ENCODE measurements at regions not wholly inside any gene's neighbourhood (a gene's known extent, or its start where the extent isn't known, plus 50 kb on each side); places are given as distances from the start of the nearest gene placed in this dataset.

DNA sequence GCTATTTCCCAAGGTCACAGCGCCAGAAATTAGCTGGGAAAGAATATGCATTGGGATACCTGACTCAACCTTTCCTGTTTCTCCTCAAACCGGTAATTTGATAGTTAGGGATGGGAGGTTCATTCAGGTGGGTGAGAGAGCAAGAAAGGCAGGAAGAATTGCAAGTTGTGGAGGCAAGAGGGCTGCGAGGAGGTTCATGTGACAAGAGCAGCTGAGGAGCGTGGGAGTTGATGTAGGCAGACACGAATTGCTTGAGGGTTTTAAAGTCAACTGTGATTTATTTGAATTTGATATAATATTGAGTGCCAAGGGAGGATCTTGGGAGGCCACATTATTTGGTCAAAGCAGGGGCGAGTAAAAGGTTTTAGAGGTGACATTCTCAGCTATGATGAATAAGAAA is 329.0 kb downstream of the STIM2 start:
- no peaks in the 10 kb centered on the region for H4K20me1 ChIP-seq (ENCODE audit: control insufficient read depth, extremely low read depth, insufficient read depth, low read length)
- DNase-seq (ENCODE audit: low read depth in 2 of 2) = no peak
- H3K9me3 ChIP-seq (ENCODE audit: control insufficient read depth, insufficient read depth, low read depth, low read length) = no peaks in the 10 kb centered on the region
- no peaks in the 10 kb centered on the region for H3K79me2 ChIP-seq (ENCODE audit: control insufficient read depth, insufficient read depth, low read length)
- no peak for TF ChIP-seq CTCF (conservative IDR thresholded peaks at IDR 0.05 in 1 of 2, IDR thresholded peaks at IDR 0.05 in 1 of 2; ENCODE audit: low read depth in 1 of 2, low read length in 2 of 2)
- no peak for TF ChIP-seq EZH2 (IDR thresholded peaks at IDR 0.05; ENCODE audit: low read length, missing control alignments)
- no peak overlapping the region for H3K27ac ChIP-seq (ENCODE audit: insufficient read depth, low read length)
- H3K4me2 ChIP-seq (ENCODE audit: extremely low read depth, insufficient read depth, low read length) = no peak overlapping the region
- H3K9ac ChIP-seq (ENCODE audit: insufficient read depth, low read length) = no peak overlapping the region
- H2AFZ ChIP-seq (ENCODE audit: low read length) = no peak overlapping the region
- H3K4me3 ChIP-seq (replicated peaks in 1 of 4; ENCODE audit: control extremely low read depth in 1 of 4, insufficient read depth in 1 of 4, low read depth in 3 of 4, low read length in 4 of 4) = no peak overlapping the region
- H3K27me3 ChIP-seq (ENCODE audit: control insufficient read depth, insufficient read depth, low read length) = no peaks in the 10 kb centered on the region
- no peaks in the 10 kb centered on the region for H3K4me1 ChIP-seq (ENCODE audit: control insufficient read depth, extremely low read depth, insufficient read depth, low read length)
- no peaks in the 10 kb centered on the region for H3K36me3 ChIP-seq (ENCODE audit: control insufficient read depth, insufficient read depth, low read length)

- Histone ChIP-seq H3K27me3 (ENCODE audit: control insufficient read depth, insufficient read depth, low read length) (no peaks in the 10 kb centered on the region), H3K4me3 (replicated peaks in 1 of 4; ENCODE audit: control extremely low read depth in 1 of 4, insufficient read depth in 1 of 4, low read depth in 3 of 4, low read length in 4 of 4) (no peak overlapping the region), H3K9me3 (ENCODE audit: control insufficient read depth, insufficient read depth, low read depth, low read length) (no peaks in the 10 kb centered on the region), H3K4me1 (ENCODE audit: control insufficient read depth, extremely low read depth, insufficient read depth, low read length) (no peaks in the 10 kb centered on the region), H3K9ac (ENCODE audit: insufficient read depth, low read length) (no peak overlapping the region), H3K4me2 (ENCODE audit: extremely low read depth, insufficient read depth, low read length) (no peak overlapping the region), H2AFZ (ENCODE audit: low read length) (no peak overlapping the region), H3K79me2 (ENCODE audit: control insufficient read depth, insufficient read depth, low read length) (no peaks in the 10 kb centered on the region), H4K20me1 (ENCODE audit: control insufficient read depth, extremely low read depth, insufficient read depth, low read length) (no peaks in the 10 kb centered on the region), H3K36me3 (ENCODE audit: control insufficient read depth, insufficient read depth, low read length) (no peaks in the 10 kb centered on the region), H3K27ac (ENCODE audit: insufficient read depth, low read length) (no peak overlapping the region)
- TF ChIP-seq CTCF (conservative IDR thresholded peaks at IDR 0.05 in 1 of 2, IDR thresholded peaks at IDR 0.05 in 1 of 2; ENCODE audit: low read depth in 1 of 2, low read length in 2 of 2) (no peak), EZH2 (IDR thresholded peaks at IDR 0.05; ENCODE audit: low read length, missing control alignments) (no peak)
- no peak for DNase-seq (ENCODE audit: low read depth in 2 of 2)
Measured at GRCh38 chr4:27191592-27191991, 331.0 kb downstream of the STIM2 start.

DNA sequence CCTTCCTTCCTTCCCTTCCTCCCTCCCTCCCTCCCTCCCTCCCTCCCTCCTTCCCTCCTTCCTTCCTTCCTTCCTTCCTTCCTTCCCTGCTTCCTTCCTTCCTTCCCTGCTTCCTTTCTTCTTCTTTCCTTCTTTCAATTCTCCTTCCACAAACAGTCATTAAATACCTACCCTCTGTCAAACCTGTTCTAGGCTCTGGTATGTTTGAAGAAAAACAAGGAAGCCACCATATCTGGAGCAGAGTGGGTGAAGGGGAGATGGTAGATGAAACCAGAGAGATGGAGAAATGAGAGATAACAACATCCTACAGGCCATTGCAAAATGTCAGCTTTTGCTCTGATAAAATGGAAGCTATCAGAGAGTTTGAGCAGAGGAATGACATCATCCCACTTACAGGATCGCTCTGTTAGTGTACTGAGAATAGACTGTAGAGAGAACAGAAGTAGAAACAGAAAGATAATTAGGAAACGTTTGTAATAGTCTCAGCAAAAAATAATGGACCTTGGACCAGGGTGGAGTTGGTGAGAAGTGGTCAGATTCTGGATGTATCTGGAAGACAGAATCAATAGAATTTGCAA is 334.0 kb downstream of the STIM2 start:
- Histone ChIP-seq H3K27me3 (ENCODE audit: control insufficient read depth, insufficient read depth, low read length) (no peaks in the 10 kb centered on the region), H3K27ac (ENCODE audit: insufficient read depth, low read length) (no peak overlapping the region), H3K4me3 (replicated peaks in 1 of 4; ENCODE audit: control extremely low read depth in 1 of 4, insufficient read depth in 1 of 4, low read depth in 3 of 4, low read length in 4 of 4) (no peak overlapping the region), H3K79me2 (ENCODE audit: control insufficient read depth, insufficient read depth, low read length) (no peaks in the 10 kb centered on the region), H3K36me3 (ENCODE audit: control insufficient read depth, insufficient read depth, low read length) (no peaks in the 10 kb centered on the region), H3K9me3 (ENCODE audit: control insufficient read depth, insufficient read depth, low read depth, low read length) (no peaks in the 10 kb centered on the region), H2AFZ (ENCODE audit: low read length) (no peak overlapping the region), H3K4me1 (ENCODE audit: control insufficient read depth, extremely low read depth, insufficient read depth, low read length) (no peaks in the 10 kb centered on the region), H3K4me2 (ENCODE audit: extremely low read depth, insufficient read depth, low read length) (no peak overlapping the region), H4K20me1 (ENCODE audit: control insufficient read depth, extremely low read depth, insufficient read depth, low read length) (no peaks in the 10 kb centered on the region), H3K9ac (ENCODE audit: insufficient read depth, low read length) (no peak overlapping the region)
- no peak for DNase-seq (ENCODE audit: low read depth in 2 of 2)
- no peak for TF ChIP-seq CTCF (conservative IDR thresholded peaks at IDR 0.05 in 1 of 2, IDR thresholded peaks at IDR 0.05 in 1 of 2; ENCODE audit: low read depth in 1 of 2, low read length in 2 of 2)
- no peak for TF ChIP-seq EZH2 (IDR thresholded peaks at IDR 0.05; ENCODE audit: low read length, missing control alignments)

Measured in fibroblast of lung (primary cell).